Sigmoid colon (tissue), 3 donors: ENCODE measurements at regions not wholly inside any gene's neighbourhood (a gene's known extent, or its start where the extent isn't known, plus 50 kb on each side); places are given as distances from the start of the nearest gene placed in this dataset.

Source experiments
- CTCF ChIP-seq, 4 experiments: fragments of 450-650 bp in 3 of 4; fragments of 200-600 bp in 1 of 4; IDR thresholded peaks; one replicate each; pipeline ENCODE4 v1.5.1; 2016 to 2019; ENCODE audit warnings: antibody characterized with exemption in 4 of 4, mild to moderate bottlenecking in 3 of 4, moderate library complexity in 2 of 4
- POLR2A ChIP-seq, 2 donors: fragments of 450-650 bp; IDR thresholded peaks; one replicate each; pipeline ENCODE4 v1.6.1; 2016; ENCODE audit warnings: antibody characterized with exemption in 2 of 2, mild to moderate bottlenecking in 2 of 2, moderate library complexity in 2 of 2

GRCh38 chr11:45436966-45437365 lies 150.8 kb upstream of the SYT13 start:
- no peak for TF ChIP-seq POLR2A (IDR thresholded peaks at IDR 0.05)
- no peak for TF ChIP-seq CTCF (IDR thresholded peaks at IDR 0.05)
